Right atrium auricular region (tissue), 2 donors: ENCODE measurements at regions not wholly inside any gene's neighbourhood (a gene's known extent, or its start where the extent isn't known, plus 50 kb on each side); places are given as distances from the start of the nearest gene placed in this dataset.

Experiments used
- DNase-seq: peaks from one replicate; pipeline ENCODE4 v3.0.0-alpha.2; 2019; ENCODE audit warnings: low spot score
- H3K27ac ChIP-seq, 2 donors: fragments of 200-600 bp; sonication (generic); 1 replicate in 1 of 2; 2 replicates in 1 of 2; pipeline ENCODE4 v1.5.1; 2016 to 2019
- H3K27me3 ChIP-seq, 2 donors: fragments of 200-600 bp; sonication (generic); one replicate each; pipeline versions ENCODE4 v1.5.1 to v1.6.0; 2017 to 2019
- H3K36me3 ChIP-seq: fragments of 200-600 bp; sonication (generic); one replicate; pipeline ENCODE4 v1.5.1; 2016
- H3K4me1 ChIP-seq, 2 donors: fragments of 200-600 bp; sonication (generic); one replicate each; pipeline versions ENCODE4 v1.5.1 to v1.6.0; 2017 to 2019
- H3K4me3 ChIP-seq, 2 donors: fragments of 200-600 bp; sonication (generic); 1 replicate in 1 of 2; 2 replicates in 1 of 2; pipeline ENCODE4 v1.5.1; 2017 to 2019; ENCODE audit warnings: mild to moderate bottlenecking in 1 of 2, moderate library complexity in 1 of 2
- H3K9me3 ChIP-seq, 2 donors: fragments of 200-600 bp; sonication (generic); one replicate each; pipeline ENCODE4 v1.5.1; 2019
- CTCF ChIP-seq, 2 donors: fragments of 200-600 bp; sonication (generic); IDR thresholded peaks; one replicate each; pipeline ENCODE4 v1.5.1; 2019; ENCODE audit warnings: antibody characterized with exemption in 2 of 2

DNA sequence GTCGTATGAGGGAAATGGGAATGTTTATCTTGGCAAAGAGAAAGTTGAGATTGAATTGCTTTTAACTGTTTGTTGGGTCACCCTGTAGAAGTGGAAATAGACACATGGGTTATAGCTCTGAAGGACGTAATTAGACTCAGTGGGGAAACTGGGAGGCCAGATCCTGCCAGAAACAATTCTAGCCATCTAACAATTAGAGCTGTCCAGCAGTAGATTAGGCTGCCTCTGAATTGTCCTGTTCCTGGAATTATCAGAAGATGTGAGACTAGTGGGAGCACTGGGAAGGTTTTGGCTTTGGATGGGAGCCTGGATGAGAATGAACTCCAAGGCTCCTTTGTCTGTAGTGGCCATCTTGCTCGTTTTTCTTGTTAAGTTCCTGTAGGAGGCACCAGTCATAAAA is 61.9 kb upstream of the IGFBP7 start:
- Histone ChIP-seq H3K27me3 (no peaks in the 10 kb centered on the region), H3K4me3 (no peak overlapping the region), H3K36me3 (no peaks in the 10 kb centered on the region), H3K27ac (no peak overlapping the region), H3K4me1 (no peaks in the 10 kb centered on the region), H3K9me3 (no peaks in the 10 kb centered on the region)
- no peak for TF ChIP-seq CTCF (IDR thresholded peaks at IDR 0.05)
- DNase-seq = no peak

DNA sequence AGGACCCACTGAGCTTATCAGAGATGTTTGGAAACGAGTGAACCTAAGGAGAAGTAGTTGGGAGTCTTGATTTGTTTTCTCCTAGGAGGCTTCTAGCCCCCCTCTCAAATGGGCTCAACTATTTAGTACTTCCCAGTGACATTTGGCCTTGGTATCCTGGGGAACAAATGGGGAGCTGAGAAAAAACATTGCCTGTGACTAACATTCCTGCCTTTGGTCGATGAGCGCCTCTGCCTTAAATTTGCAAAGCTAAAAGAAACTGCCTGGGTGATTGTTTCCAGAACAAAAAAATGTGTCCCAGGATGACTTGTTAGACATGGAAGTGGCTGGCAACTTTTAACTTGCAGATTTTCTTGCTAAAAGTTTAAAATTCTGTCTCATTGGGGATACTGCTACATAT is 58.8 kb upstream of the IGFBP7 start:
- no peaks in the 10 kb centered on the region for H3K27me3 ChIP-seq
- no peaks in the 10 kb centered on the region for H3K36me3 ChIP-seq
- DNase-seq = no peak
- H3K9me3 ChIP-seq = no peaks in the 10 kb centered on the region
- H3K4me3 ChIP-seq = no peak overlapping the region
- H3K4me1 ChIP-seq = peaks cover 0 to 5% of the 10 kb centered on the region in 2 donors
- no peak overlapping the region for H3K27ac ChIP-seq
- no peak for TF ChIP-seq CTCF (IDR thresholded peaks at IDR 0.05)

DNA sequence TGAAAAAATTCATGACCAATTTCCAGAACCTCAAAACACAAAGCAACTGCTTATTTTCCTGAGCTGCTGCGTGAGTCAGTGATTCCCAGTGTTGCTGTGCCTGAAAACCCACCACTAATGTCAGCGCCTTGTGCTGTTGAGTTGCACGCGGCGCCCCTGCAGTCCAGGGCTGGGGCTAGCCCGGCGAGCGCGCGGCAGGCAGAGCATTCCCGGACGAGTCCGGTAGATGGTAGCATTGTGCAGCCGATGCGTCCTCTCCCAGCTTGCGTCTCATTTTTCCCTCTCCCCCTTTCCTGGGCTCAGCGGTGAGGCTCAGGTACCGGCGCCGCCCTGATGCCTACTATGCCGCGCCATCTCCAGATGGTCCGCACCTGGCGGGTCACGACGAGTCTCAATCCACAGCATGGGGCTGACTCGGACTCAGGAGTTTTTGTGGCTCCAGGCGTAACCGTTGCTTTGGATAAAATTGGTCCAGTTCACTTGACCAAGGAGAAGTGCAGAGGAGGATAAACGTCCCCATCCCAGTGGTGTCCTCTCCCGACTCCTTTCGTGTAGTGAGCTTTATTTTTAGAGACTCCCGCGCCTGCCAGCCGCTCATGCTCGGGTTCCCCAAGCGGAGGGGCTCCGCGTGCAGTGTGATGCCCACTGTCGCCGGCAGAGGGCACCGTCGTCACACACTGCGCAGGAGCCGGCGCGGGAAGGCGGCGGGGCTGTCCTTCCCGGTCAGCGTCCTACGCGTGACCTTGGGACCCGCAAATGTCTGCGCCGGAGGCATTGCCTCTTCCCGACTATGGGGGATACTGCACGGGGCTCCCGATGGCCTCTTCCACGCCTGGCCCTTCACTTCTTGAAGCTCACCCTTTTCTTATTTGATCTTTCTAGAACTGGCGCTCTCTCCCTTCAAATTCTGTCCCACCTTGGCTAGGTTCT is 53.6 kb upstream of the IGFBP7 start:
- Histone ChIP-seq H3K9me3 (no peaks in the 10 kb centered on the region), H3K4me1 (peaks cover 0 to 8% of the 10 kb centered on the region in 2 donors), H3K4me3 (peak overlapping the region; percentile 42 to 63), H3K36me3 (no peaks in the 10 kb centered on the region), H3K27ac (peak overlapping the region; percentile 67 to 76), H3K27me3 (no peaks in the 10 kb centered on the region)
- DNase-seq = peak; percentile 87
- peak; percentile 87 to 89 for TF ChIP-seq CTCF (IDR thresholded peaks at IDR 0.05)

GRCh38 chr4:57162499-57163019 is 52.4 kb upstream of the IGFBP7 start:
- H3K27ac ChIP-seq = no peak overlapping the region
- no peaks in the 10 kb centered on the region for H3K36me3 ChIP-seq
- peaks cover 0 to 8% of the 10 kb centered on the region in 2 donors for H3K4me1 ChIP-seq
- no peaks in the 10 kb centered on the region for H3K9me3 ChIP-seq
- H3K4me3 ChIP-seq = no peak overlapping the region
- H3K27me3 ChIP-seq = no peaks in the 10 kb centered on the region
- TF ChIP-seq CTCF (IDR thresholded peaks at IDR 0.05) = no peak
- DNase-seq = no peak
